HG03521 (cell line): ENCODE measurements at regions not wholly inside any gene's neighbourhood (a gene's known extent, or its start where the extent isn't known, plus 50 kb on each side); places are given as distances from the start of the nearest gene placed in this dataset.

Experiments
- ATAC-seq: cut with Tn5 transposase; IDR thresholded peaks from one replicate; pipeline ENCODE4 v1.9.1; 2021; ENCODE audit warnings: mild to moderate bottlenecking, moderate library complexity; ENCODE audit not compliant: unreplicated experiment

- no peak for ATAC-seq
Measured at GRCh38 chr18:28606686-28607085, 429.8 kb upstream of the CDH2 start.

DNA sequence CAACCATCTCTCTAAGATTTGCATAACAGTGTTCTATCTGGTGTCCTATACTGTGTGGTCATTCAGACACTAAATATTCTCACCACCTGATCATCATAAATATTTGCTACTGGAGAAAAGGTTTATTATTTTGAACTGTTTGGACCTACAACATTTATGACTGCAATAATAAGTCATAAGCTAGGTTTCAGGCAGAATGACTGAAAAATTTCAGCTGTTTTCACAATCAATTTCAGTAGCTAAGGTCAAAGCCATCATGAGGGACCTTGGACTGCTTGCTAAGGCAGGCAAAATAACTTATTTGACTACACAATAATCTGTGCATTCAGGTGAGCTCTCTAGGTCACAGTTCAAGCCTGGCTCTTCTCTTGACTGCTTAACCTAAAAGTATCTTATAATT lies 425.5 kb upstream of the CDH2 start:
- no peak for ATAC-seq

DNA sequence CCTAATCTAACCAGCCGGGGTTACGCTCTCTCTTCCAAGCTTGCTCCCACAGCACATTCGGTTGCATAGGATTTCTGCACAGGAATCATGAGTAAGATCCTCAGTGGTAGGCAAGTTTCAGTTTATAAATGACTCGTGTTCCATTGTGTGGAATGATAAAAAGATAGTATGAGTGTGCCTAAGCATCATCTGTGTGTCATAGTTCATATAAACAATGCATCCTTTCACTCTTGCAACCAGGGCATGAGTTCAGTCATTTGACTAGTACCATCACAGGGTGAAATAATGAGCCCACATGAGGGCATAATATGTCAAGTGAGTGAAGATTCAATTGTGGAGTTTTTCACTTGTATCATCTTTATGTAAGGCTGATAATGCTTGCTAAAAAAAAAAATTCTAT lies 417.1 kb upstream of the CDH2 start:
- no peak for ATAC-seq

- no peak for ATAC-seq
Measured at GRCh38 chr18:28588884-28589549, 412.1 kb upstream of the CDH2 start.

DNA sequence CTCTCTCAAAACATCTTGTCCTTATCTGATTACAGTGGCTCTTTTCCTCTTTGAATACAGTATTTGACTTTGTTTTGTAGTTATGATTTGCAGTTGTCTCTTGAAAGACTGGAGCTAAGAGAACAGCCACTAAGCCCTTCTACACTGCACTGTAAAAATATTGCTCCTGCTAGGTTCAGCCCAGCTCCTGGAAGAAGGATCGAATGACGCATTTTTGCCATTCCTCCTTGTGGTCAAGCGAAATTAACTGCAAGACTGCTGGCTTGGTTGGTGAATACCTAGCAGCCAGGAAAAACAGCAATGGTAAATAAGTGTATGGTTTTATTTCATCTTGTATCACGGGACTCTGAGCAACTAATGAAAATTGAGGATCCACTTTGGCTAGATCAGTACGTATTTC lies 407.8 kb upstream of the CDH2 start:
- no peak for ATAC-seq

DNA sequence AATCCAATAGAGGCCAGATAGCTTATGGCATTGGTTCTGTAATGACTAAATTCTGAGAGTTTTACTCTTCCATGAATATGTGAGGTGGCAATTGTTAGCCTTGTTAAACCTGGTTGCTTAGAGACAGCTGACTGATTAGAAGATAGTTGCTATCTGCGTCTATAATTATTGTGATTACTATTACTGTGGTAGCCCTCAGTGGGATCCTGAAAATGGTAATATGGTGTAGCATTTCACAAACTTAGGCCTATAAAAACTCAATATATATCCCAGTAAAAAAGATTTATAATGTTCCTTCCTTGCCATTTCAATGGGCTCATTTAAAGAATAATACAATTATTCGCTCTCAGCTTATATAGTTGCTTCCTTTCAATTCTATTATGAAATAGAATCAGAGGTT lies 405.8 kb upstream of the CDH2 start:
- no peak for ATAC-seq

GRCh38 chr18:28581521-28582071 lies 404.7 kb upstream of the CDH2 start:
- ATAC-seq = no peak

DNA sequence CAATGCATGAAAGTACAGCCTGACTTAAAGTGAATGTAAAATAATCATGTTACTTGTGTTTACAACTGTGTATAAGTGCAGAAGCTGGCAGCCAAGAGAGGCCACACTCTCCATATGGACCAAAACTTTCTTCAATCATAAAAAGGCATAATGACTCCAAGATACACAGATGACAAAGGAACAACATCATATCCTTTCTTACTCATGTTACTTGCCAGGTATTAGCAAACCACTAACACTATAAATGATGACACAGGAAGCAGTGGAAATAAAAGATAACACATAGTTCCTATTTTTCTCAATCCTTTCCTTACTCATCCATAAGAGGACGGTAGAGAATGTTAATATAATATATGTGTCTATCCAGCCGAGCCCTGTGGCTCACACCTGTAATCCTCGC lies 400.0 kb upstream of the CDH2 start:
- no peak for ATAC-seq

DNA sequence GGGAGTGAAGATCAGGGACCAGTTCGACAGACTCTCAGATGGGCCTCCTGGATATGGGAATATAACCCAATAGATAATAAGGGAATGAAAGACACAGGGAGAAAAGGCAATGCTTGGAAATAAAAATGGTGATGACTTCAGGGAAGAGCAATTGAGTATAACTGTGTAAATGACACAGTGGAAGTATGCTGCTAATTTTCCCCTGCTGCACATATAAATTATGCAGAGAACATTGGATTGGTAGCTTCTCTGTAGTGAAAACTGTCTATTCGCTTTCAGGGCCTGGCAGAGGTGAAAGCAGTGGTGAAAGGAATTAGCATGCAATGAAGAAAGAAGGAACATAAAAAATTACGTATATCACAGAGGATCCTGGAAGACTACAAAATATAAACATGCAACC lies 398.2 kb upstream of the CDH2 start:
- ATAC-seq = no peak

DNA sequence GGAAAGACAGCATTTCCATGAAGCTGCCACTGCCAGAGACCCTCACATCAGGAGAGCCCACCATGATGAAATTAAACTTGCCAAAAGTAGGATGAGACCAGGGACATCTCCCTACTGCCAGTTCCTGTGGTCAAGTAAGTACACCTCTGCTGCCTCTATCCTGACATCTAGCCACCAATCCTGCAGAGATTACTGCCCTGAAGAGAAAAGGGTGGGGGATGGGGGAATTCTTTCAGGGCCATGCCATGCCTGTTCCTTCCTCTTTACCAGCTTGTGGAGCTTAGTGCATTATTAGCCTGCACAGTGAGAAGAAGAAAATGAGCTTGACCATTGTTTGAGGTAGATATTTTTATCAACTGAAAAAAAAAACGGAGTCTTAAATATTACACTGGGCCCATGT lies 397.2 kb upstream of the CDH2 start:
- no peak for ATAC-seq

GRCh38 chr18:28571929-28572328 lies 395.0 kb upstream of the CDH2 start:
- ATAC-seq = no peak

DNA sequence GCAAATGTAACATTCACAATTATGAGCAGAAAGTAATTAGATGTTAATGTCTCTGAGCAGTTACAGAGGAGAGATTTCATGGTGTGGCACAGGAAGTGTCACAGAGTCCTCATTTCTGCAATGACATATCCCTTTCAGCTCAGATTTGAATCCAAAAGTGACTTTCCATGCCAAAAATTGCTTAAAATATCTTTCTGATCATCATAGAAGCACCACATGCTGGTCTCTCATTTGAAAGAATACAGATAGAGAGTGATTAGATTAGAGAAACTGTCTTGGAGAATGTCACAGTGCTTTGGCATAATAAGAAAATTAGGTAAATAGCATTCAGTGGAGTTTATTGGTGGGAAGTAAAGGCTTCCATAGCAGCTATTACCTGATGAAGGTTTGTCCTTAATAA lies 383.4 kb upstream of the CDH2 start:
- ATAC-seq = no peak

GRCh38 chr18:28559511-28559910 lies 382.6 kb upstream of the CDH2 start:
- no peak for ATAC-seq

- no peak for ATAC-seq
Measured at GRCh38 chr18:28541934-28542333, 365.0 kb upstream of the CDH2 start.

- no peak for ATAC-seq
Measured at GRCh38 chr18:28541276-28541930, 364.5 kb upstream of the CDH2 start.

DNA sequence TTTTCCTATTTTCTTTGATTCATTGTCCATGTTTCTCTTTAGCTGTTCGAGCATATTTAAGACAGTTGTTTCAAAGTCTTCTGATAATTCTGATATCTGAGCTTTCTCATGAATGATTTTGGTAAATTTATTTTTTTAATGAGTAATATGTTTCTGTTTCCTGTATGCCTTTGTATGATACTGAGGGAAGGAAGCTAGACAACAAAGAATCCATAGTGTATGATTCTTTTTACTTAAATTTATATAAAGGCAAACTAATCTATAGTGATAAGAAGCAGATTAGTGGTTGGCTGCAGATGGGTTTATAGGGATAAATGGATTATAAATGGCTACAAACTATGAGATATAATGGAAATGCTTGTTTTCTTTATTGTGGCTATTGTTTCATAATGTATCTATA lies 352.7 kb upstream of the CDH2 start:
- no peak for ATAC-seq

- no peak for ATAC-seq
Measured at GRCh38 chr18:28526196-28526595, 349.3 kb upstream of the CDH2 start.

- no peak for ATAC-seq
Measured at GRCh38 chr18:28523758-28524475, 347.0 kb upstream of the CDH2 start.

- ATAC-seq = no peak
Measured at GRCh38 chr18:28522236-28522635, 345.3 kb upstream of the CDH2 start.

DNA sequence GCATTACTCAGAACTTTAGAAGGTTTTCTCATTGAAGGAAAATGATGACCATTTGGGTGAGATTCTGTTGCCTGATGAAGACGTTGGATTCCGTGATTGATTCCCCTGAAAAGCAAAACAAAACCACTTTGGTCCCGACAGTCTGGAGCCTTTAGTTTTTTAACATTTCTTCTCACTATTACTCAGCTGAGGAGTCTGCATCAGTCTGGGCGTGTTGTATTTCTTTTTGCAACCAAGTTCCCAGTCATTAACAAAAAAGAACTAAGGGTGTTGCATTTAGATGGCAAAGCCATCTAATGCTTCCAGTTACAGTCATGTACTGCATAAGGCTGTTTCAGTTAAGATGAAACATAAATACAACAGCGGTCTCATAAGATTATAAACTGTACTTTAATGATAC lies 343.1 kb upstream of the CDH2 start:
- no peak for ATAC-seq

- no peak for ATAC-seq
Measured at GRCh38 chr18:28514699-28515098, 337.8 kb upstream of the CDH2 start.

DNA sequence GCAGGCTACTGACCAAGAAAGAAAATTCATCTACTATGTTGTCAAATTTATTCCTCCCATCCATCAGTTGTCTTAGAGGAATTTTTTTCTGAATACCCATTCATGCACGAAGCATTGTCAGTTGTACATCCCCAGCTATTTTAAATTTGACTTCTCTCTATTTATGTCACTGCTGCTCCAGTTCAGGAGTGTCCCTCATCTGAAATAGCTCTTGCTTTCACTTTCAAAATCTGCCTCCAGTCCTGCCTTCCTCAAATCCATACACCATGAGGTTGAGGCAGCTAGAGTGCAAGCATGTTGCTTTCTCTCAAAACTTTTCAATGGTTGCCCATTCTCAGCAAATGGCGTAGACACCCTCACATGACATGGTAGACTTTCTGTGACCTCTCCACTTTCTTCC lies 335.4 kb upstream of the CDH2 start:
- no peak for ATAC-seq
